H1 (cell line): ENCODE measurements at regions not wholly inside any gene's neighbourhood (a gene's known extent, or its start where the extent isn't known, plus 50 kb on each side); places are given as distances from the start of the nearest gene placed in this dataset.

ENCODE experiments used
- CHD7 ChIP-seq: fragments of 300-600 bp; sonication (generic); IDR thresholded peaks from 2 replicates; pipeline ENCODE4 v1.7.1; 2012; ENCODE audit warnings: low read length, moderate library complexity, mild to moderate bottlenecking, inconsistent platforms; ENCODE audit not compliant: insufficient replicate concordance
- KDM1A ChIP-seq: fragments of 200-600, 300-600 bp; sonication (generic); IDR thresholded peaks from 2 replicates; pipeline ENCODE4 v1.7.1; 2016; ENCODE audit warnings: mild to moderate bottlenecking, low read length, borderline replicate concordance
- RFX5 ChIP-seq: IDR thresholded peaks from 2 replicates; pipeline ENCODE4 v1.6.1; 2011; ENCODE audit warnings: low read depth, low read length, improper control_type of control experiment, borderline replicate concordance
- RNF2 ChIP-seq: fragments of 200-900, 300-1000 bp; sonication (generic); IDR thresholded peaks from 2 replicates; pipeline ENCODE4 v1.7.1; 2016; ENCODE audit warnings: borderline replicate concordance, low read depth, mild to moderate bottlenecking, antibody characterized with exemption, low read length; ENCODE audit not compliant: poor library complexity, severe bottlenecking; ENCODE audit errors: missing control alignments
- USF2 ChIP-seq: IDR thresholded peaks from 2 replicates; pipeline ENCODE4 v1.6.1; 2011; ENCODE audit warnings: low read length, improper control_type of control experiment
- TF ChIP-seq, protein P1 (sequence below): IDR thresholded peaks from 2 replicates; pipeline ENCODE4 v1.6.1; 2011; ENCODE audit warnings: low read depth, mild to moderate bottlenecking, low read length; ENCODE audit not compliant: insufficient read depth

DNA sequence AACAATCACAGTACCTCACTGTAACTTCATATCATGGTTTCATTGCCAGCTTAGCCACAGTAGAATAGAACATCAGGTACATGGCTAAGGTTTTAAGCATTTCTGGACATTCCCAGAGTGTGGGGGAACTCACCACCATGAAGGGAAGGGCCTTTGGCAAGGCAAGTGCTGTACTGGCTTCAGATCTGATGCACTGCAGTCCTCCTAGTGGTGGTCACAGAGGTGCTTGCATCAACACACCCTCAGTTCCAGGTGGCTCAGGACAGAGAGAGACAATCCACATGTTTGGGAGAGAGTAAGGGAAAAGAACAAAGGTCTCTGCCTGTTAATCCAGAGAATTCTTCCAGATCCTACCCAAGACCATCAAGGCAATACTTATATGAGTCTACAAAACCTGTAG, 528.4 kb upstream of the RGS18 start (continued):
- no peak for TF ChIP-seq USF2
- TF ChIP-seq, protein P1, sequence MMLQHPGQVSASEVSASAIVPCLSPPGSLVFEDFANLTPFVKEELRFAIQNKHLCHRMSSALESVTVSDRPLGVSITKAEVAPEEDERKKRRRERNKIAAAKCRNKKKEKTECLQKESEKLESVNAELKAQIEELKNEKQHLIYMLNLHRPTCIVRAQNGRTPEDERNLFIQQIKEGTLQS, result no peak
- no peak for TF ChIP-seq RFX5
- TF ChIP-seq KDM1A, result no peak
- no peak for TF ChIP-seq CHD7
- no peak for TF ChIP-seq RNF2
